Right forelimb (tissue), 1 donor: ENCODE measurements at regions not wholly inside any gene's neighbourhood (a gene's known extent, or its start where the extent isn't known, plus 50 kb on each side); places are given as distances from the start of the nearest gene placed in this dataset.
"Not testable (repeated sequence)": the region's sequence is repeated elsewhere in the genome, so short reads cannot be mapped to it uniquely, and the experiment has no call there.

Experiments used
- DNase-seq: peaks from one replicate; pipeline ENCODE4 v3.0.0-alpha.2; 2018

DNA sequence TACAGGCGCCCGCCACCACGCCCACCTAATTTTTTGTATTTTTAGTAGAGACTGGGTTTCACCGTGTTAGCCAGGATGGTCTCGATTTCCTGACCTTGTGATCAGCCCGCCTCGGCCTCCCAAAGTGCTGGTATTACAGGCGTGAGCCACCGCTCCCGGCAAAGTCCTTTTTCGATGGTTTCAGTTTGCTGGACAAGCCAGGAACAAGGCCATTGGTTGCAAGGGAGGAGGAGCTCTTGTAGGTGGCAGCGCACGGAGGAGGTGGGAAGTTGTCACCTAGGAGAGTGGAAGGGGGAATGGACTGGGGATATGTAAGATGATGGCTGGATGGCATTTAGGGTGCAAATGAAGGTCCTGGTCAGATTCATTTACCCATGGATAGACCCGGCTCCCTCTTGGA, 218.5 kb upstream of the ATP6AP2 start:
- DNase-seq = not testable (repeated sequence)

DNA sequence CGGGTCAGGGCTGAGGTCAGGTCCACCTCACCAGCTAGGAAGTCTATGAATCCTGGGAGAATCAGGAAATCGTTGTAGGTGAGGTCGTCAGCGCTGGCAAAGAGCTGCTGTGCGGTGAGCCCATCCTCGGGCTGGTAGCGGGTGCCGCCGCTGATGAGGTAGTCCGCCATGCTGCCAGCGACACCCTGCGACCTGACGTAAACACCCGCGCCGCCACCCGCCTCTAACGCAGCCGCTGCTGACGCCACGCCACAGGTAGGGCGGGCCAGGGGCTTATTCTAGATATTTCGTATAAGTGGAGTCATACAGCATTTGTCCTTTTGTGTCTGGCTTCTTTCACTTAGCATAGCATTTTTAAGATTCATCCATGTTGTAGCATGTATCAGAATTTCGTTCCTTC, 220.2 kb upstream of the ATP6AP2 start:
- DNase-seq = no peak

GRCh38 chrX:40359593-40359992, 221.2 kb upstream of the ATP6AP2 start:
- DNase-seq = no peak

GRCh38 chrX:40358994-40359393, 221.8 kb upstream of the ATP6AP2 start:
- DNase-seq = no peak

DNA sequence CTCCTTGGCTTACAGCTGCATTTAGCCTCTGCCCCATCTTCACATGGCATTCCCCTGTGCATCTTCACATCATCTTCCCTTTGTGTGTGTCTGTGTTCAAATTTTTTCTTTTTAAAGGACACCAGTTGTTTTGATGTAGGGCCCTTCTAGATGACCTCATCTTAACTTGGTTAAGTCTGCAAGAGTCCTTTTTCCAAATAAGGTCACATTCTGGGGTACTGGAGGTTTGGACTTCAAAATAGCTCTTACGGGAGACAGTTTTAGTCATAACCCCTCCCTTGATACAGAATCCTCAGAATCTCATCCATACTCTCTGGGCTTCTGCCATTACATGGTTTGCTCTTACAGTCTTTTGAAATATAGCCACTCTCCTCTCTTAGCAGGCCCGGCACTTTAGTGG, 231.5 kb upstream of the ATP6AP2 start:
- DNase-seq = no peak

- no peak for DNase-seq
These were observed 234.4 kb upstream of the ATP6AP2 start for GRCh38 chrX:40346379-40346778.

GRCh38 chrX:40343319-40343718, 237.5 kb upstream of the ATP6AP2 start:
- no peak for DNase-seq

DNA sequence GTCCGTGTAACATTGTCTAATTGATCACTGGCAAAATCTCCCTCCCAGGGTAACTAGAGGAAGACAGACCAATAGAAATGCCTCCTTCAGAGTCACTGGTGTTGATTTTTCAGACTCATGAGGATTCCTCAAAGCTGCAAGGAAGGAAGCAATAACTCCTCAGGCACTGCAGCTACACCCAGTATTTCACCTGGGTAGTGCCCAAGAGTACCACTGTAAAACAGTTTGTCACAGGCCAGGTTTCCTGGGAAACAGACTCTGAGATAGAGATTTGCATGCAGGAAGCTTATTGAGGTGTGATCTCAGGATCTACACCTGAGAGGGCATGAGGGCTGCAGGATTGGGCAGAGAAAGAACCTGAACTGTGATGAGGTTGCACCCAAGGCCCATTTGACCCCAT, 240.7 kb upstream of the ATP6AP2 start:
- no peak for DNase-seq

DNA sequence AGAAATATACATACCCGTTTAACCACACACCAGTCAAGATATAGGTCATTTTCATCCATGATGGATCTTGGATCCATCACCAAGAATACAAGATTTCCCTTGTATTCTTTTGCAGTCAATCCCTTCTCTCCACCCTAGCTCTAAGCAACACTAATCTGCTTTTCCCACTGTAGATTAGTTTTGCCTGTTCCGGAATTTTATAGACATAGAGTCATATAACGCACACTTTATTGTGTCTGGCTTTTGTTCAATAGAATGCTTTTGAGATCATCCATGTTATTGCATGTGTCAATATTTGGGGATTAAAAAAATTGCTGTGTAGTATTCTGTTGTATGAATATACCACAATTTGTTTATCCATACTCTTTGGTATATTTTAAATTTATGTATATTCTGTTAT, 235.6 kb upstream of the BCOR start:
- DNase-seq = no peak

DNA sequence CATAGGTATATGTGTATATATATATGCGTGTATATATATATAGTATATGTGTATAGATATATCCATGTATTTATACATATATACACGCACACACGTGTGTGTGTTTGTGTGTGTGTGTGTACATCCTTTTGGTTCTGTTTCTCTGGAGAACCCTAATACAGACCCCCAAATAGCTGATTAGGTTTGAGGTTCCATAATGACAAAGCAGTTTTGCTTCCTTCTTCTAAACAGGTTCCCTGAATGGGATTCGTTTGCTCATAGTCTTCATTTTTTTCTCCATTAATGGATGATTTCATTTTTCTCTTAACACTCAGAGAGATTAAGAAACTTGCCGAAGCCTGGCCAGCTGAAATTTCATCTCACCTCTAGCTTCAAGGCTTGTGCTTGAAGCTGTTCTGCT, 234.0 kb upstream of the BCOR start:
- DNase-seq = no peak

- no peak for DNase-seq
These were observed 233.6 kb upstream of the BCOR start for GRCh38 chrX:40331353-40331752.

- no peak for DNase-seq
These were observed 231.9 kb upstream of the BCOR start for GRCh38 chrX:40329616-40330015.

- no peak for DNase-seq
These were observed 229.3 kb upstream of the BCOR start for GRCh38 chrX:40327085-40327484.

DNA sequence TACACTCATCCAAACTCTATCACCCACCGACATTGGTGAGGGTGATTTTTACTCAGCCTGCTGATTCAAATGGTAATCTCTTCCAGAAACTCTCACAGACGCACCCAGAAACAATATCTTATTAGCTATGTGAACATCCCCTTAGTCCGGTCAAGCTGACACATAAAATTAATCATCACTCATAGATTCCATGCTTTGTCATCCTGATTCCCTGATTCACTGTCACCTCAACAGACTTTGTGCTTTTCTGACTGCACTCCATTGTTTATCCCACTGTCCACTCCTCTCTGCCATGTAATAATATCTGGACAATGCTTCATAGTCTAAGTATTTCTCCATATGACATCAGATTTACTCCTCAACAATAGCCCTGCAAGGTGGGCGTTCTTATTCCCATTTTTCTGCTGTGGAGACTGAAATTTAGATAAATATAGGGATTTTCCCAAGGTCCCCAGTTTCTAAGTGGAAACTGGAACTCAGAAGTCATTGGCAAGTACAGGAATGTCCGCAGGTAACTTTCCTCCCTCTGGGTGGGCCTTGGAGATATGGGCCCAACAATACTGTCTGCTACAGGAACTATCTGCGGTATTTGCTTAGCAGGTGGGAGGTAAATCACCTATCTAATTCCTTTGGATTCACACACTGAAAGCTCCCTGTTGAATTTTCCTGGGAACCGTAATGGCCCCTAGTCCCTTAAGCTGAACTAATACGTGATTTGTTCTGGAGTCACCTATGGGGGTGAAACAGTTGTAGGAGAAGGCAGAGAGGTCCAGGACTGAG, 228.6 kb upstream of the BCOR start:
- no peak for DNase-seq

GRCh38 chrX:40325161-40325560, 227.4 kb upstream of the BCOR start:
- no peak for DNase-seq

DNA sequence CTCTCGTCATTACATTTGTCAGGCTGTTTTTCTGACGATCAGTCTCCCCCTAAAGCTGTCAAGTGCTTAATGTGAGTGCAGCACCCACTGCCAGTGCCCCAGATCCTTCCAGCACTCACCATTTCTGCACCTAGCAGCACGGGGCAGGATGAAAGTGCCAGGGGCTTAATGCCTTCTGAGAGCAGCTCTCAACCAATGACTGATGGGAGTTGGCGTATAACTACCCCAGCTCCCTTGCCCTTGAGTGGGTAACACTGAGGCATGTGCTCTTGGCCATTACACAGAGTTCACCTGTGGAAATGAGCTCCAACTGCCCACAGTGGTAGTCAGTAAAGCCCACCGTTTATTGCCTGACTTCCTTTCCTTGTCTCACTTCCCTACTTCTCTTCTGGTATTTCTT, 226.2 kb upstream of the BCOR start:
- DNase-seq = no peak

DNA sequence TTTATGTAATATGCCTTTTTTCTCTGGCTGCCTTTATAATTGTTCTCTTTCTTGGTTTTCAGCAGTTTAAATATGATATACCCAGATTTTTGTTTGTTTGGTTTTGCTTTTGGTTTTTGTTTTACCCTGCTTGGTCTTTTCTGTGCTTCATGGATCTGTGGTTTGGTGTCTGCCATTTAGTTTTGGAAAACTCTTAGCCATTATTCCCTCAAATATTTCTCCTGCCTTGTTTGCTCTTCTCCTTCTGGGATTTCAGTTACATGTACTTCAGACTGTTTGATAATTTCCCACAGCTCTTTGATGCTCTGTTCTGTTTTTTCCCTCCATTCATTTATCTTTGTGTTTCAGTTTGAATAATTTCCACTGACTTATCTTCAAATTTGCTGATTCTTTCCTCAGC, 223.1 kb upstream of the BCOR start:
- DNase-seq = no peak

- no peak for DNase-seq
These were observed 221.0 kb upstream of the BCOR start for GRCh38 chrX:40318801-40319200.

DNA sequence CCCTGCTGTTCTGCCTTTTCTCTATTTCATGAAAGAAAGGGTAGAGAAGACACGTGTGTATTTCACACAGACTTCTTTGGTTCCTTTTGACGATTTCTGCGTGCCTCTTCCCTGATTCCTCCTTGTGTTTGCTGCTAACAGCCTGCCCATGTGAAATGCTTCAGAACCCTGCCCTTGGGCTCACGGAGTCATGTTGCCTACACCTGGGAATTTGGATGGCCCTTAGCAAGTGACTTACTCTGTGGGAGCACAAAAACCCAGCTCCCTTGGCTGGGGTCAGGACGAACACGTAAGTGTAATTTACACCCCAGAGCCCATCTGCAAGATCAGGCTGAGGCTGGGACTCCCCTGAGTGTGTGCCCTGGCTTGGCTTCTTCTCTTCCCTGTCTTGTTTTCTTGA, 220.3 kb upstream of the BCOR start:
- no peak for DNase-seq

DNA sequence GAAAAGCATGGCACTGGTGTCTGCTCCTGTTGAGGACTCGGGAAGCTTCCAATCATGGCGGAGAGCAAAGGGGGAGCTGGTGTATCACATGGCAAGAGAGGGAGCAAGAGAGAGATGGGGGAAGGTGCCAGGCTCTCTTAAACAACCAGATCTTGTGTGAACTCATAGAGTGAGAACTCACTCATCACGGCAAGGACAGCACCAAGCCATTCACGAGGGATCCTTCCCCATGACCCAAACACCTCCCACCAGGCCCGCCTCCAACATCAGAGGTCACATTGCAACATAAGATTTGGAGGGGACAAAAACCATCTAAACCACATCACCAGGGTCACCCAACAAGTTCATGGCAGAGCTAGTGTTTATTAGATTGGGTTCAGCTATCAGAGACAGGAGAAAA, 218.7 kb upstream of the BCOR start:
- DNase-seq = no peak

DNA sequence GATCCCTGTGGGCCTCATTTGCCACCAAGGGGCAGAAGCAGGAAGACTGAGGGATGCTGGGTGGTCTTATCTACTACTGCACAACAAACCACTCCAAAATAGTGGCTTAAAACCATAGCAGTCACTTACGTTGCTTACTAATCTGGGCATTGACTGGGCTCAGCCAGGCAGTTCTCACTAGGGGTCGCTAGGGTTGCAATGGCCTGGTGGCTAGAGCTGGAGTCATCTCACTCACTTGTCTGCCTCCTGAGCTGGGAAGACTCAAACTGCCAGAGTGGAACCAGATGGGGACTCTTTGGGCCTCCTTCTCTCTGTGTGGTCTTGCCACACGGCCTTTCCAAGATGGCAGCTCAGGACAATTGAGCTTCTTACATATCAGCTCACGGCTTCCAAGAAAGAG, 216.3 kb upstream of the BCOR start:
- no peak for DNase-seq

DNA sequence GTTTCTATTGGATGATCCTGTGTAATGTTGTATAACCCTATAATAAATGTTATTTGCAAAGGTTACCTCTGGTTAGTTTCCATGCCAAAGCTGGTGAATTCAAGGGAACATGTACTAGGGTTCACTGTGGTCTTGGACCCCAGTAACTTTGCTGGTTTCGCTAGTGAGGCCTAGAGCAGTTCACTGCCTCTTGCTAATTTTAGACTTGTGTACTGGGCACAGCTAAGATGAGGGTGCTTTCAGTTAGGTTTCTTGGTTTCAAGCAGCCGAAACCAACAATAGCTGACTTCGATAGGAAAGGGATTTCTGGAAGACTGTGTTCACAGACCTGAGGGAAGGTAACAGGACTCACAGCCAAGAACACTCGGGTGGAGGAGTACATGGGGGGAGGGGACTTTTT, 215.5 kb upstream of the BCOR start:
- DNase-seq = no peak

- DNase-seq = no peak
These were observed 212.7 kb upstream of the BCOR start for GRCh38 chrX:40310447-40310846.

- DNase-seq = peak; percentile 51
These were observed 212.3 kb upstream of the BCOR start for GRCh38 chrX:40310016-40310415.

GRCh38 chrX:40307871-40308270, 210.1 kb upstream of the BCOR start:
- no peak for DNase-seq
